H1 (cell line): ENCODE measurements at regions not wholly inside any gene's neighbourhood (a gene's known extent, or its start where the extent isn't known, plus 50 kb on each side); places are given as distances from the start of the nearest gene placed in this dataset.

ENCODE experiments used
- GABPA ChIP-seq: IDR thresholded peaks from 2 replicates; pipeline ENCODE4 v1.6.1; 2011; ENCODE audit warnings: mild to moderate bottlenecking, low read length, moderate library complexity, borderline replicate concordance; ENCODE audit not compliant: insufficient read depth
- POLR2A ChIP-seq, 2 experiments: IDR thresholded peaks; 1 replicate in 1 of 2; 2 replicates in 1 of 2; pipeline ENCODE4 v1.6.1; 2011; ENCODE audit warnings: low read depth in 2 of 2, low read length in 2 of 2, mild to moderate bottlenecking in 2 of 2; ENCODE audit errors: control extremely low read depth in 1 of 2
- TAF1 ChIP-seq: IDR thresholded peaks from 2 replicates; pipeline ENCODE4 v1.6.1; 2011; ENCODE audit warnings: mild to moderate bottlenecking, low read depth, low read length
- TF ChIP-seq, protein P1 (sequence below), 3 experiments: IDR thresholded peaks; 1 replicate in 2 of 3; 2 replicates in 1 of 3; pipeline versions ENCODE4 v1.5.1 to v1.6.1; 2011; ENCODE audit warnings: low read length in 3 of 3, mild to moderate bottlenecking in 3 of 3, inconsistent platforms in 2 of 3, low read depth in 1 of 3, moderate library complexity in 1 of 3; ENCODE audit not compliant: insufficient read depth in 1 of 3; ENCODE audit errors: control extremely low read depth in 1 of 3

GRCh38 chr1:219712506-219712905, 99.6 kb upstream of the ZC3H11B start:
- TF ChIP-seq GABPA (no peak), TAF1 (no peak), POLR2A (IDR thresholded peaks at IDR 0.05; ENCODE audit: control extremely low read depth in 1 of 2, low read depth in 2 of 2, low read length in 2 of 2) (no peak)
- TF ChIP-seq, protein P1, sequence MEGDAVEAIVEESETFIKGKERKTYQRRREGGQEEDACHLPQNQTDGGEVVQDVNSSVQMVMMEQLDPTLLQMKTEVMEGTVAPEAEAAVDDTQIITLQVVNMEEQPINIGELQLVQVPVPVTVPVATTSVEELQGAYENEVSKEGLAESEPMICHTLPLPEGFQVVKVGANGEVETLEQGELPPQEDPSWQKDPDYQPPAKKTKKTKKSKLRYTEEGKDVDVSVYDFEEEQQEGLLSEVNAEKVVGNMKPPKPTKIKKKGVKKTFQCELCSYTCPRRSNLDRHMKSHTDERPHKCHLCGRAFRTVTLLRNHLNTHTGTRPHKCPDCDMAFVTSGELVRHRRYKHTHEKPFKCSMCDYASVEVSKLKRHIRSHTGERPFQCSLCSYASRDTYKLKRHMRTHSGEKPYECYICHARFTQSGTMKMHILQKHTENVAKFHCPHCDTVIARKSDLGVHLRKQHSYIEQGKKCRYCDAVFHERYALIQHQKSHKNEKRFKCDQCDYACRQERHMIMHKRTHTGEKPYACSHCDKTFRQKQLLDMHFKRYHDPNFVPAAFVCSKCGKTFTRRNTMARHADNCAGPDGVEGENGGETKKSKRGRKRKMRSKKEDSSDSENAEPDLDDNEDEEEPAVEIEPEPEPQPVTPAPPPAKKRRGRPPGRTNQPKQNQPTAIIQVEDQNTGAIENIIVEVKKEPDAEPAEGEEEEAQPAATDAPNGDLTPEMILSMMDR (IDR thresholded peaks at IDR 0.05; ENCODE audit: control extremely low read depth in 1 of 3, insufficient read depth in 1 of 3, low read depth in 1 of 3, low read length in 3 of 3) = no peak
